Activated CD4-positive, alpha-beta T cell treated with anti-CD3 and anti-CD28 coated beads for 36 hours (primary cell): ENCODE measurements at regions not wholly inside any gene's neighbourhood (a gene's known extent, or its start where the extent isn't known, plus 50 kb on each side); places are given as distances from the start of the nearest gene placed in this dataset.
A peak's percentile ranks its signal among the peaks of the same experiment; 100 is the strongest.

Experiments
- ATAC-seq: fragments of 200-7000 bp; cut with Tn5 transposase; one replicate; pipeline ENCODE4 v1.10.0; 2021; ENCODE audit warnings: mild to moderate bottlenecking, moderate library complexity
- CTCF ChIA-PET: fragments of 350-600 bp; sonication (Branson Sonifier 250); formaldehyde crosslinking; loops from one replicate; lab custom pipeline; 2021; ENCODE audit warnings: antibody characterized with exemption; lab: Charles Lee
- POLR2A ChIA-PET: fragments of 350-600 bp; sonication (Branson Sonifier 250); formaldehyde crosslinking; loops from one replicate; lab custom pipeline; 2021; ENCODE audit warnings: antibody characterized with exemption, inconsistent platforms; lab: Charles Lee
- DNase-seq: peaks from one replicate; pipeline ENCODE4 v3.0.0-alpha.2; 2020
- H3K27ac Mint-ChIP-seq: one replicate; pipeline ENCODE4 v1.8.0; 2021; ENCODE audit warnings: mixed read lengths
- H3K27me3 Mint-ChIP-seq: one replicate; pipeline ENCODE4 v1.8.0; 2021; ENCODE audit warnings: mixed read lengths
- H3K36me3 Mint-ChIP-seq: one replicate; pipeline ENCODE4 v1.8.0; 2021; ENCODE audit warnings: low read depth, mixed read lengths
- H3K4me1 Mint-ChIP-seq: one replicate; pipeline ENCODE4 v1.8.0; 2021; ENCODE audit warnings: mixed read lengths
- H3K4me3 Mint-ChIP-seq: one replicate; pipeline ENCODE4 v1.8.0; 2021; ENCODE audit warnings: mild to moderate bottlenecking, moderate library complexity, mixed read lengths
- H3K9me3 Mint-ChIP-seq: one replicate; pipeline ENCODE4 v1.8.0; 2021; ENCODE audit warnings: low read depth, mixed read lengths
- intact Hi-C, 2 experiments: fragments of 100-400 bp; cut with DNase I in 1 of 2; cut with micrococcal nuclease in 1 of 2; formaldehyde crosslinking; loops; one replicate each; pipeline versions ENCODE4 v1.14.2 to v1.15.1; 2022 to 2024; cut with DNase I, micrococcal nuclease

DNA sequence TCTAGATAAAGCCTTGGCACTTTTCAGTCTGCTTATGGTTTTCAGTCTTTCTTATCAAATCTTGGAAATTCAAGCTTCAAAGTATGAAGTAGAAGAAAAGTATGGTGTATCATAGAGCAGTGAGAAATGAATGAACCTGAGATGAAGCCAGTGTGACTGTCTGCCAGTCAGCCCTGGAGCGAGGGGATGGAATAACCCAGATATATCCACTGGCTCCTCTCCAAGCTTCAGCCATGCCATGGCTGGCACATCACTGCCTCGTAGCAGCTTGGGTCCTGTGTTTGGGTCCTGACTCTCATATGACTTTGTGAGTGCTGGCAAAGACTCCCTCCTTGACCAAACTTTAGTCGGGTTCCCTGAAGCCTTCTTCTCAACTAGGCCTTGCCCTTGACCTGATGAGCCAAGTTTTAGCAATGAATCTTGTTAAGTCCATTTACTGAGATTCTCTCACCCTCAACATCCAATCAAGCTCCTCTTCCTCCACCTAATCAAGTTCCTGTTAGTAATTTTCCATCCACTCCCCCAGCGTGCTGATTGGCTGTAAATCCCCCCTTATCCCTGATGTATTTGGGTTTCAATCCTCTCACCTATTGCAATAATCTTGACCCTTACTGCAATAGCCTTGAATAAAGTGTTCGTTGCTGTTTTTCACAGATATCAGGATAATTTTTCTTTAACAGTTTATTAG lies 62.5 kb upstream of the PRDX6 start:
- H3K27me3 Mint-ChIP-seq, result no peaks in the 10 kb centered on the region
- CTCF ChIA-PET, result interaction anchor here (0.9 to 3.8 kb wide), 2 partner anchors 14 to 1312 kb away, joined by 3 to 19 read pairs; no protein-coding TSS in a partner anchor

GRCh38 chr1:173415490-173415889 lies 61.6 kb upstream of the PRDX6 start:
- CTCF ChIA-PET, result interaction anchor here (3.8 kb wide), 1 partner anchor 13 kb away, joined by 19 read pairs; no protein-coding TSS in a partner anchor
- Mint-ChIP-seq H3K36me3 (peaks cover 3% of the 10 kb centered on the region), H3K4me1 (peaks cover 9% of the 10 kb centered on the region), H3K4me3 (no peak overlapping the region), H3K27me3 (no peaks in the 10 kb centered on the region), H3K27ac (no peak overlapping the region), H3K9me3 (no peaks in the 10 kb centered on the region)
- POLR2A ChIA-PET, result no interaction called here
- no peak for ATAC-seq
- no peak for DNase-seq
- intact Hi-C loops, result no loop called here

More for the DNA sequence above, 62.5 kb upstream of the PRDX6 start:
- intact Hi-C loops, result loop anchor here in 1 of 2 experiments (5.0 kb wide), 1 partner anchor 667 kb away; no protein-coding TSS in a partner anchor
- no peak overlapping the region for H3K27ac Mint-ChIP-seq
- H3K4me1 Mint-ChIP-seq, result peaks cover 11% of the 10 kb centered on the region
- POLR2A ChIA-PET, result no interaction called here
- no peak overlapping the region for H3K4me3 Mint-ChIP-seq
- ATAC-seq (no peak), DNase-seq (no peak)
- H3K9me3 Mint-ChIP-seq, result no peaks in the 10 kb centered on the region
- H3K36me3 Mint-ChIP-seq, result peaks cover 1% of the 10 kb centered on the region

GRCh38 chr1:173415905-173416450 lies 61.2 kb upstream of the PRDX6 start:
- no peaks in the 10 kb centered on the region for H3K9me3 Mint-ChIP-seq
- H3K4me1 Mint-ChIP-seq, result peaks cover 4% of the 10 kb centered on the region
- H3K27me3 Mint-ChIP-seq, result no peaks in the 10 kb centered on the region
- intact Hi-C loops, result no loop called here
- H3K36me3 Mint-ChIP-seq, result peaks cover 2% of the 10 kb centered on the region
- no peak overlapping the region for H3K27ac Mint-ChIP-seq
- CTCF ChIA-PET, result interaction anchor here (3.8 kb wide), 1 partner anchor 13 kb away, joined by 19 read pairs; no protein-coding TSS in a partner anchor
- no peak overlapping the region for H3K4me3 Mint-ChIP-seq
- POLR2A ChIA-PET, result no interaction called here
- ATAC-seq (no peak), DNase-seq (no peak)

- CTCF ChIA-PET, result interaction anchor here (0.9 to 3.8 kb wide), 6 partner anchors 11 to 672 kb away, joined by 3 to 19 read pairs (median 4); no protein-coding TSS in a partner anchor
- no peaks in the 10 kb centered on the region for H3K27me3 Mint-ChIP-seq
- H3K36me3 Mint-ChIP-seq, result peaks cover 2% of the 10 kb centered on the region
- DNase-seq, result no peak
- H3K4me3 Mint-ChIP-seq, result no peak overlapping the region
- ATAC-seq, result no peak
- POLR2A ChIA-PET, result no interaction called here
- peaks cover 3% of the 10 kb centered on the region for H3K4me1 Mint-ChIP-seq
- H3K9me3 Mint-ChIP-seq, result no peaks in the 10 kb centered on the region
- no peak overlapping the region for H3K27ac Mint-ChIP-seq
- intact Hi-C loops, result no loop called here
Observed at GRCh38 chr1:173417563-173417962, 59.6 kb upstream of the PRDX6 start.

- Mint-ChIP-seq H3K4me3 (no peak overlapping the region), H3K9me3 (no peaks in the 10 kb centered on the region), H3K27me3 (no peaks in the 10 kb centered on the region), H3K27ac (no peak overlapping the region), H3K4me1 (peaks cover 3% of the 10 kb centered on the region), H3K36me3 (peaks cover 2% of the 10 kb centered on the region)
- intact Hi-C loops, result no loop called here
- DNase-seq (no peak), ATAC-seq (peak; percentile 25)
- ChIA-PET POLR2A (no interaction called here), CTCF (interaction anchor here (0.6 to 3.8 kb wide), 7 partner anchors 10 to 677 kb away, joined by 3 to 19 read pairs (median 3); no protein-coding TSS in a partner anchor)
Observed at GRCh38 chr1:173418107-173418985, 58.8 kb upstream of the PRDX6 start.

DNA sequence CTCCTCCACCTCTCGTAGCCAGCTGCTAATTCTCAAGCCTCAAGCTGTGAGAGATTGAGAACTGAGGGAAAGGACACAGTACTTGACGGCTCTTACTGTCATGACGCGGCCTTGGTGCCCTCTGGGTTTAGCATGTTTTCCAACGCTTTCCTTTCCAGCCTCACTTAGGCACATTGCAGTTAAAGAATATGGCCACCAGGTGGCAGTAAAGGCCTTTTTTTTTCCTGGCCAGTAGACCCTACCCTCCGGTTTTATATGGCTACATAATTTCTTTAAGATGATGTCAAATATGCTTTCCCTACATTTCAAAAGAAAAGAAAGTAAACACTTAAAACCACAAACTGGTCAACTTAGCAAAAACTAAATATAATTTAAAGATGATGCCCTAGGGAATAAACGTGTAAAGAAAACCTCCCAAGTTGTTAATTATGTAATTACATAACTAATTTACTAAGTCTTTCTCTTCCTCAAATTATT lies 56.8 kb upstream of the PRDX6 start:
- ATAC-seq (peak; percentile 91), DNase-seq (peak; percentile 69)
- no peaks in the 10 kb centered on the region for H3K27me3 Mint-ChIP-seq
- ChIA-PET POLR2A (no interaction called here), CTCF (interaction anchor here (0.6 to 2.8 kb wide), 8 partner anchors 10 to 663 kb away, joined by 3 to 18 read pairs (median 4); no protein-coding TSS in a partner anchor)
- H3K4me3 Mint-ChIP-seq, result no peak overlapping the region
- peaks cover 2% of the 10 kb centered on the region for H3K36me3 Mint-ChIP-seq
- H3K9me3 Mint-ChIP-seq, result no peaks in the 10 kb centered on the region
- intact Hi-C loops, result loop anchor here (1.0 to 5.0 kb wide), 6 partner anchors 56 to 797 kb away; partner anchors contain the start of genes CENPL (in 1 of the 2), DARS2 (in 1 of the 2) and PRDX6 (in 1 of the 2)
- H3K4me1 Mint-ChIP-seq, result peaks cover 3% of the 10 kb centered on the region
- H3K27ac Mint-ChIP-seq, result no peak overlapping the region

GRCh38 chr1:173421286-173421685 lies 55.8 kb upstream of the PRDX6 start:
- ATAC-seq (no peak), DNase-seq (no peak)
- Mint-ChIP-seq H3K4me3 (no peak overlapping the region), H3K36me3 (peaks cover 2% of the 10 kb centered on the region), H3K4me1 (peaks cover 3% of the 10 kb centered on the region), H3K27ac (no peak overlapping the region), H3K27me3 (no peaks in the 10 kb centered on the region), H3K9me3 (no peaks in the 10 kb centered on the region)
- ChIA-PET CTCF (interaction anchor here (1.0 to 2.8 kb wide), 5 partner anchors 9 to 466 kb away, joined by 3 to 18 read pairs (median 3); no protein-coding TSS in a partner anchor), POLR2A (no interaction called here)
- intact Hi-C loops, result loop anchor here (2.0 to 5.0 kb wide), 3 partner anchors 56 to 676 kb away; partner anchors contain the start of gene PRDX6 (in 1 of the 2)

GRCh38 chr1:173421789-173422188 lies 55.3 kb upstream of the PRDX6 start:
- CTCF ChIA-PET, result interaction anchor here (1.0 to 2.8 kb wide), 5 partner anchors 9 to 465 kb away, joined by 3 to 18 read pairs (median 3); no protein-coding TSS in a partner anchor
- POLR2A ChIA-PET, result no interaction called here
- H3K4me3 Mint-ChIP-seq, result no peak overlapping the region
- peaks cover 2% of the 10 kb centered on the region for H3K36me3 Mint-ChIP-seq
- no peaks in the 10 kb centered on the region for H3K9me3 Mint-ChIP-seq
- DNase-seq (no peak), ATAC-seq (no peak)
- intact Hi-C loops, result loop anchor here (2.0 to 5.0 kb wide), 3 partner anchors 55 to 677 kb away; partner anchors contain the start of gene PRDX6 (in 1 of the 2)
- no peaks in the 10 kb centered on the region for H3K27me3 Mint-ChIP-seq
- peaks cover 3% of the 10 kb centered on the region for H3K4me1 Mint-ChIP-seq
- no peak overlapping the region for H3K27ac Mint-ChIP-seq

DNA sequence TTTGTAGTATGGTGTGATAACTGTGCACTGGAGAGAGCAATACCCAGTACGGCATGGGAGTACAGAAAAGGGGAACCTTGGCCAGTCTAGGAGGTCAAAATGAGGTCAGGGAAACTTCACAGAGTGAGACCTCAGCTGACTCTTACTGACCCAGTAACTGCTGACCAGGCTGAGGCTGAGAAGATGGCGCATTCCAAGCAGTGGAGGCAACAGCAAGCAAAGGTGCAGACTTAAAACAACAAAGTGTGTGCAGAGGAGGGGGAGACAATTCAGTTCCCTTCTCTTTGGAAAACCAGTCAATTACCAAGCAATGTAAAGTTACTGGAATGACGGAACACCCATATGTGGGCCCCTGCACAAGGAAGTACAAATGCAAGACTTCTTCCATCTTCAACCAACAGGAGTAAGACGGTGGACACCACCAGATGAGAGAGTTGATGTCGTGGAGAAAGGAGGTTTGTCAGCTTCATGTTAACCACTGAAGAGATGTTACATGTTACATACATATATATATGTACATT lies 54.6 kb upstream of the PRDX6 start:
- no peak for DNase-seq
- ChIA-PET CTCF (interaction anchor here (0.6 to 1.0 kb wide), 3 partner anchors 16 to 557 kb away, joined by 3 read pairs; no protein-coding TSS in a partner anchor), POLR2A (no interaction called here)
- no peak for ATAC-seq
- Mint-ChIP-seq H3K36me3 (peaks cover 2% of the 10 kb centered on the region), H3K9me3 (no peaks in the 10 kb centered on the region), H3K27ac (no peak overlapping the region), H3K4me3 (no peak overlapping the region), H3K4me1 (peaks cover 3% of the 10 kb centered on the region), H3K27me3 (no peaks in the 10 kb centered on the region)
- intact Hi-C loops, result loop anchor here in 1 of 2 experiments (5.0 kb wide), 1 partner anchor 650 kb away; no protein-coding TSS in a partner anchor

GRCh38 chr1:173423291-173423690 lies 53.8 kb upstream of the PRDX6 start:
- DNase-seq (no peak), ATAC-seq (no peak)
- intact Hi-C loops, result loop anchor here in 1 of 2 experiments (5.0 kb wide), 1 partner anchor 649 kb away; no protein-coding TSS in a partner anchor
- H3K4me1 Mint-ChIP-seq, result peaks cover 3% of the 10 kb centered on the region
- H3K27ac Mint-ChIP-seq, result no peak overlapping the region
- H3K9me3 Mint-ChIP-seq, result no peaks in the 10 kb centered on the region
- CTCF ChIA-PET, result interaction anchor here (1.0 kb wide), 1 partner anchor 132 kb away, joined by 3 read pairs; no protein-coding TSS in a partner anchor
- POLR2A ChIA-PET, result no interaction called here
- no peaks in the 10 kb centered on the region for H3K27me3 Mint-ChIP-seq
- peaks cover 2% of the 10 kb centered on the region for H3K36me3 Mint-ChIP-seq
- H3K4me3 Mint-ChIP-seq, result no peak overlapping the region
